Inflammatory macrophage treated with lipopolysaccharide for 4 hours (primary cell): ENCODE measurements at regions not wholly inside any gene's neighbourhood (a gene's known extent, or its start where the extent isn't known, plus 50 kb on each side); places are given as distances from the start of the nearest gene placed in this dataset.

Experiments used
- DNase-seq: peaks from one replicate; pipeline ENCODE4 v3.0.0-alpha.2; 2020

DNA sequence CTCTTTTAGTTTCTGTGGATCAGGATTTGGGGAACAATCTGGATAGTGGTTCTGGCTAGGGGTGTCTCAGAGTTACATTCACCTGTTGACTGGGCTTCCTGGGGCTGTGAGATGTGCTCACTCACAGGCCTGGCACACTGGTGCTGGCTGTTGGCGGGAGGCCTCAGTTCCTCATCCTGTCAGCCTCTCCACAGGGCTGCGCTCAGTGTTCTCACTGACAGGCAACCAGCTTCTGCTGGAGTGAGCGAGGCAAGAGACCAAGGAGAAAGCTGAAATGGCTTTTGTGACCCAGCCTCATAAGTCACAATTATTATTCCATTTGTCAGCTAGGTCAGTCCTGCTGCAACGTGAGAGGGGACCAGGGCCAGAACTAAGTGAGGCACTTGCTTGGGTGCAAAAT, 180.6 kb upstream of the GLI2 start:
- DNase-seq, result no peak

DNA sequence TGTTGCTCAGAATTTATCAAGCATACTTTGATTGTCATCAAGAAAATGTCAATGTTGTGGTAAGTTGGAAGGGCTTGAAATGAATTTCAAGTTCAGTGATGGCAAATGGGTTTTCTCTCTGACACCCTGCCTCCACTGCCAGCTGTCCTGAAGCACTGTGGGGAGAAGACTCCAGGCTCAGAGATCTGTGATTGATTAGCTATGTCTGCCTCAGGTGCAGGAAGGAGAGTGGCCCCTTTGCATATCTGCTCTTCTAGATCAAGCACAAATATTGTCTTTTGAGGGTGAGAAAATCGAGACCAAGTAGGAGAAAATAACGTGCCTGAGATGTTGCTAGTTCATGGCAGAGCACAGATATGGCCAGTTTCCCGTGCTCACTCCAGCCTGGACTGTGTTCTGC, 178.8 kb upstream of the GLI2 start:
- no peak for DNase-seq

DNA sequence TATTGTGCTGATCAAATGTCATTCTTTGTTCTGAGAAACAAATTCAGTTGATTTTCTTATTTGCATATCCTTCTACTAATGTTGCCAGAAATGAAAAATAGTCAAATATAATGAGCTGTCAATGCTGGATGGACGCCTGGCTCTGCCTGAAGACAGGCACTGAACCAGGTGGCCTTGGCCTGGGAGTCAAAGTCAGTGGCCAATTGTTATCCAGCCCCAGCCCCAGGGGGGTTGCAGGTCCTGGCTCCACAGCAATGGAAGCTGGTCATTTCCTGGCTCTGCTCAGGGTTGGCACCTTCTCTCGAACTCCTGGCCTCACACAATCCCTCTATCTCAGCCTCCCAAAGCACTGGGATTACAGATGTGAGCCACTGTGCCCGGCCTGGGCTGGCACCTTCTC, 176.8 kb upstream of the GLI2 start:
- no peak for DNase-seq

DNA sequence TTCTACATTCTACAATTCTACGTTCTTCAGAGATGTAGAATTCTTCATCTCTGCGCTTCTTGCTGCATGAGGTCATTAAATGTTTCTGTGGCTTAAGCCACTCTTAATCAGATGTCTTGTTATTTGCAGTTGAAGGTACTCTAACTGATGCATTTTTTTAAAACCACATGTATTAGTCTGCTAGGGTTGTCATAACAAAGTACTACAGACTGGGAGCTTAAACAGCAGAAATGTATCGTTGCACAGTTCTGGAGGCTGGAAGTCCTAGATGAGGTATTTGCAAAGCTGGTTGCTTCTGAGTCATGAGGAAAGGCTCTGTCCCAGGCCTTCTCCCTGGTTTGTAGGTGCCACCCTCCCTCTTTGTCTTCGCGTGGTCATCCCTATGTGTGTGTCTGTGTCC, 176.3 kb upstream of the GLI2 start:
- no peak for DNase-seq

DNA sequence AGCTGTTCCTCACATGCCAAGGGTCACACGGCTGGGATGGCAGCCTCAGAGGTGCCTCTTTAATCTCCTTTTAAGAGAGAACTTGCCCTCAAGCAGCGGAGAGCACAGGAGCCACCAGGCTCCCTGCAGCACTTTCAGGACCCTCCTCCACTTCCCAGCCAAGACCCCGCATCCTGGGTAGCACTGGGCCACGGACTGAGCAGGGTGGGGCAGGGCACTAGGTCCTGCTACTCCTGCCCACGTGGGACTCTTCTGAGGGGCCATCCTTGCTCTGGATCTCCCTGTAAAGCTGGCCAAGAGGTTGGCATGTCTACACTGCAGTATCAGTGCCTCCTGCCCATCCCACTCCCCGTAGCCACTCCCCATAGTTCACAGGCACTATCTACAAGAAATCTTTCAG, 175.3 kb upstream of the GLI2 start:
- DNase-seq, result no peak

GRCh38 chr2:120561379-120562035, 174.2 kb upstream of the GLI2 start:
- no peak for DNase-seq

GRCh38 chr2:120562218-120563005, 173.3 kb upstream of the GLI2 start:
- no peak for DNase-seq

DNA sequence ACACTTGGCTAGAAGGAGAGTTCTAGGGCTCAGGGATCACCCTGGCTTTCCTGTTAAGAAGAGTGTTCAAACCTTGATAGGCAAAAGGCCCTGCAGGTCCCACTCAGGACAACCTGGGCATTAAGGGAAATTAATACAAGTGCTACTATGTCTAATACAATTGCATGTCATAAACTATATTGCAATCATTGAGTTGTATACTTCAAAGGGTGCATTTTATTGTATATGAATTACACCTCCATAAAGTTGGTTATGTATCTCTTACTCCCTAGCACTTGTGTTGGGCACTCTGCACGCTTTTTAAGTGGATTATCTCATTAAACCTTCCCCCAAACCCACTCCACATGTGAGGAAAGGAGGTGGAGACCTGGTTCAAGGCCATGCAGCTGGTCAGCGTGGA, 172.1 kb upstream of the GLI2 start:
- no peak for DNase-seq

DNA sequence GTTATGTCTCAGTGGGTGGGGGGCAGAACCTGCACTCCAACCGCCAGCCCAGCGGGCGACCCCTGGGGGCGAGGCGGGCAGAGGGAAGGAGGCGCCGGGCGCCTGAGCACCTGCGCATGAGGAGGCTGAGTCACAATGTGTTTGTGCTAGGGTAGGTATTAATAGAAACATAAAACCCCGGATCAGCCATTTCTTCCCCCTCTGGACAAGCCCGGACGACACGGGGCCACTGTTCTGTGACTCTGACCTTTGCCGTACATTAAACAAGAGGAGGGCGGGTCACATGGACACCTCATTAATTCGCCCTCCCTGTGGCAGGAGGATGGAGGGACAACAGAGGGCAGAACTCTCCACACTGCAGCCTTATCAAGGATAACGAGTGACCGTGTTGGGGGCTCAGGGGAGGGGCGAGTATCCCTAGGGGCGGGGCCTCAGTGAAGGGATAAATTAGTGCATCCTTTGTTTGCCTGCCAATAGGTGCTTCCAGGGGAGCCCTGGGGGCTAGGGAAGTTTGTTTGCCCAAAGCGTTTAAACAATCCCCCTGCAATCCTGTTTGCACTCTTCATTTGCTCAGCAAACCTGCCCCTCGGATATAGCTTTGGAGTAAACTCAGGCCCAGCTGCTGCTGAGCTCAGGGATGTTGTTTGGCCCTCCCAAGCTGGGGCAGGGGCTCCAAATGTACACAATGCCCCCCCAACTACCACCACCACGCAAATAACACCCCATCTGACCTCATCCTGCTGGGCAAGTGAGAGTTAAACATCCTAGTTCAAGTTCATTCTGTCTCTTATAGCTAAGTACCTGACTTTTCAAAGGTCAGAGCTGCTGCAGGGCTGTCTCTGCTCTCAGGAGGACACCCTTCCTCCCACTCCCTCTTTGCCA, 171.2 kb upstream of the GLI2 start:
- no peak for DNase-seq

DNA sequence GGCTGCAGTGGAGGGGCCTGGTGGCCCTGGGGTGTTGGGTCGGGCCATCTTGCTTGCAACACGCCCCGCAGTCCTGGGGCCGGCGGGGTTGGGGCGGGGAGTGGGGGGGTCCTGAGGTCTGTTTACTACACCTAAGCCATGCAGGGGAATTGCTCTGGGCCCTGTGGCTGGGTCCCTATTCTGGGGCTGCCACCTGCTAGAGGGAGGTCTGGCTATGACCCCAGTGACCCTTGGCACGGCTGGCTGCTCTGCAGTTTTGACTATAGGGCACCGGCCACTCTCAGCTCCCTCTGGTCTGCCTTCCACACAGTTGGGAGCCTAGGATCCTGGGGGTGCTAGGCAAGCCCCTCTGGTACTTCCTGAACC, 170.6 kb upstream of the GLI2 start:
- DNase-seq, result no peak

DNA sequence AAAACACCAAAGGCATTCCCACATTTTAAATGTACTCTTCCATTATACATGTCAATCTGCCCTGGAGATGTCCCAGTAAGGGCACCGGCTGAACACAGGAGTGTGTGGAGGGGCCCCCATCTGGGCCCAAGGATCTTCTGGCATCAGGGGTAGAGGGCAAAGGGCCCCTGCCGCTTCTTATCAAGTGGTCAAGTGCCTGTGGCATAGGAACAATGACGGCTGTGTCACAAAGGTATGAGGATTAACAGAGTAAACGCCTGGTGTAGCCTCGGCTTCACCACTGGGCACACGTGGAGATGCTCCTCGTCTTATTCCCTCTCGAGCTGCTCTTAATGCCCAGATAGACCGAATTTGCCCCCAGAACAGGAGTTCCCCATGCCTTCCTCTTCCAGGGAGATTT, 169.7 kb upstream of the GLI2 start:
- DNase-seq, result no peak

GRCh38 chr2:120566331-120567035, 169.2 kb upstream of the GLI2 start:
- DNase-seq, result no peak

GRCh38 chr2:120567128-120567527, 168.5 kb upstream of the GLI2 start:
- DNase-seq, result no peak

DNA sequence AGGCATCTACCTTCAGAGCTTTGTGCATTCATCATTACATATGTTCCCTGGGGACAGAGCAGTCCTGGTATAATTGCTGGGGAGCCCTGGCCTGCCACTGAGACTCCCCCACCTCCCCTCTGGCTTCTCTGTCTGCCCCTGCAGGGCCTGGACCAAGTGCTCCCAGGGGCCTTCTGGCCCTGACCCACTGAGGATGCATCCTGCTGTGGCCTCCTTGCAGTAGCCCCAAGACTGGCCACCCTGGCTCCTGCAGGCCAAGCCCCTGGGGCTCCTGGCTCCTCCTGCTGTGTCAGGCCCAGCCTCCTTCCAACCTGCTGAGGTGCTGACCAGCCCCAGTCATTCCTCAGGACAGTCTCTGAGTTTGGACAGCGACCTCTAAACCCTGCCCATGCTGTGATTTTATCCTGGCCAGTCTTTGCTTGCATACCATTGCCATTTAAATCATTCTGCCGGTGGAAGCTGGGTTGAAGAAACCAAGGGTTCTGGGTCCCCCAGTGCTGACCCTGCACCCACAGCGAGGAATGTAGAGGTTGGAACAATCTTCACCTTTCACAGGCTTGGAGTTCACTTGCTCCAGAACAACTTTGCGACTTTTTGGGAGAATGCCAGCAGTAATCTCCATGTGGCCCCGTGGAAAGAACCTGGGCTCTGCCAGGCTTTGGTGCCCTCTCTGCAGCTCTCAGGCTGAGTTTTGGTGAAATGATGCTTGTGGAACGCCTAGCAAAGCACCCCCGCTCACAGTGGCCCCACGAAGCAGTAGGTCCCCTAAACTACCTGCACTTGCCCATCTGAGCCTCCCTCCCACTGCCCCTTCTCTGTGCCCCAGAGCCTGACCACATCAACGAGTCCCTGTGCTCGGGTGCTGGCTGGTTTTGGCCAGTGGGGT, 167.3 kb upstream of the GLI2 start:
- DNase-seq, result no peak

GRCh38 chr2:120568975-120569268, 166.7 kb upstream of the GLI2 start:
- no peak for DNase-seq

DNA sequence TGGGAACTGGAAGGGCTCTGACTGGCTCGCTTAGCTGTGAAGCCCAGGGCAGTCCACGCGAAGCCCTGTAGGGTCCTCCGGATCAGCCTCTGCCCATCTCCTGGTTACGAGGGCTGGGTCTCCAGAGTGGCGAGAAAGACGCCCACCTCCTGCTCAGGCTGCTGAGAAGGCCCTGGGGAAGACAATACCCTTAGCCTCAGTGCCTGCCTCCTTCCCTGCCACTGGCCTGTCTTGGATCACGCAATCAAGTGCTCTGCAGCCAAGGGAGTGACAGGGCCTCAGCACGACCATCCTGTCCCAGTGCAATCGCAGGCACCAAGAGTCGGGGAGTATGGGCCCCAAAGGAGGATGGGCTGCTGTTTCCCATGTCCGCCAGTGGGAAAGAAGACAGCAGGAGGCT, 165.7 kb upstream of the GLI2 start:
- no peak for DNase-seq

DNA sequence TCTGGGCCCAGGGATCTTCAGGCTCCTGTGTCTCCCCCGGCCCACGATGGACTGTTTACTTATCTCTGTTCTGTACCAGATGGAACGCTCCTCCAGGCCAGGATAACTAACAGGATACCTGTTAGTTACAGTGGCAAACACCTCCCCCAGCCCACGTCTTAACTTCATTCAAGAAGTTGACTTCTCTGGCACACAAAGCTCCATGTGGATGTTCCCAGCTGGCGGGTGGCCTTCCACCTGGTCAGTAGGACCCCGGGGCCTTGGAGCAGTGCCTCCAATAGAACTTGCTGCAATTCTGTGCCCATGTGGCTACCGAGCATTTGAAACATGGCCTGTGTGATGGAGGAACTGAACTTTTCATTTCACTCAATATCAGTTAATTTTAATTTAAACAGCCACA, 165.1 kb upstream of the GLI2 start:
- no peak for DNase-seq

DNA sequence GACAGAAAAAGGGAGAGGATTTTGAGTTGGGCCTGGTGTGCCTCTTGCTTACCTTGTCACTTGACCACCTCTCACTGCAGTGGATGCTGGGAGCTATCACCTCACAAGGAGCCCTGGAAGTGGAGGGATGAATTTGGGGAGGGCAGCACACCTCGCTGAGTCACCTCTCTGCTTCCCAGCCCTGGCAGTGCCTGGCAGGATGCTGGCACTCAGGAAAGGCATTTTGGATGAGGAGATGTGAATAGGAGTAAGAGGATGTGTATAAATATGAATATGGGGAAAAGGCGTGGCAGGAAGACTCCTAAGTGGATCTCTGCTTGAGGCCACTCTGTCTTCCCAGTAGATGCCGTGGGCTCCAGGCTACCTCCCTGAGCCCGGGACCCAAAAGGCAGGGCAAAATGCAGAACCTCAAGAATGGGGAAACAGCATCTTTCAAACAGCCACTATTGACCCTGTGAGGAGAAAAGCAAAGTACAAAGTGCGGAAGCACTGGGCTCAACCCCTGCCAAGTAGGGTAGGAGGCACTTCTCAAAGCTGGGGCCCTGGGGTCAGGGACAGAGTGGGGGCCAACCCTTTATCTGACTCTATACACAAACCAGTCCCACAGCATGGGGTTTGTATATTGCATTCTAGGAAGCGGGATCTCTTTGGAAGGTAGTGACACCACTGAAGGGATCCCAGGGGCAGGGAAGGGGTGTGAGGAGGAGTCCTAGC, 164.5 kb upstream of the GLI2 start:
- DNase-seq, result no peak

DNA sequence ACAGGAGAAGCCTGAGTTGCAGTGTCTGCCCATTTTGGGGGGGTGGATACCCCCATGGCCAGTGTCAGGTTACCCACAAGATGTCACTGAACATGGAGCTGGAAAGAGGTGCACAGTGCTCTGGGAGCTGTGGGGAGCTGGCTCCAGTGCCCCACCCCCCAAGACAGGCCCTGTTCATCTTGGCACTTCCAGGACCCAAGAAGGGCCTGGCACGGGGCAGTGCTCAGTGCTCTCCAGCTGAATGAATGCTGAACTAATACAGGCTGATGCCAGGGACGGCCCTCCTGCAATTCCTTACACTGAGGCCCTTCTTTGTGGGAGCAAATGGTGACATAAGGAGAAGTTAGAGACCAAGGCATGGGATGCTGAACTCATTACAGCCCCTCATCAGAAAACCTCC, 163.4 kb upstream of the GLI2 start:
- DNase-seq, result no peak

- no peak for DNase-seq
Measured at GRCh38 chr2:120574620-120575019, 161.0 kb upstream of the GLI2 start.

DNA sequence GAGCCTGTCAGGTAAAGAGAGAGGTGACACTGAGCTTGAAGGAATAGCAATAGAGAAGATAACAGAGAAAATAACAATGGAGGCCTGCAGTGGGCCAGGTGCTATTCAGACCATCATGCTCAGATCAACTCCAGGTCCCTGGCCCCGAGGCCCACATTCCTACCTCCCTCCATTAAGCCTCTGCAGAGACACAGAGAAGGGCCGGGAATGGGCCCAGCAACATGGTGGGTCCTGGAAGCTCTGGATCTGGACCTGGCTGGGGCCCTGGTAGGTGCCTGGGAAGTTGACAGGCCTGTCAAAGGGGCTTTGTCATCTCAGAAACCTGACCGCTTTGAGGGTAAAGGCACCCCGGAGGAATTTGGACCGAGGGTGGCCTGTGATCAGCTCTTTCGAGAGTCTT, 159.7 kb upstream of the GLI2 start:
- no peak for DNase-seq
